ENCODE measurements at regions not wholly inside any gene's neighbourhood (a gene's known extent, or its start where the extent isn't known, plus 50 kb on each side); places are given as distances from the start of the nearest gene placed in this dataset.

DNA sequence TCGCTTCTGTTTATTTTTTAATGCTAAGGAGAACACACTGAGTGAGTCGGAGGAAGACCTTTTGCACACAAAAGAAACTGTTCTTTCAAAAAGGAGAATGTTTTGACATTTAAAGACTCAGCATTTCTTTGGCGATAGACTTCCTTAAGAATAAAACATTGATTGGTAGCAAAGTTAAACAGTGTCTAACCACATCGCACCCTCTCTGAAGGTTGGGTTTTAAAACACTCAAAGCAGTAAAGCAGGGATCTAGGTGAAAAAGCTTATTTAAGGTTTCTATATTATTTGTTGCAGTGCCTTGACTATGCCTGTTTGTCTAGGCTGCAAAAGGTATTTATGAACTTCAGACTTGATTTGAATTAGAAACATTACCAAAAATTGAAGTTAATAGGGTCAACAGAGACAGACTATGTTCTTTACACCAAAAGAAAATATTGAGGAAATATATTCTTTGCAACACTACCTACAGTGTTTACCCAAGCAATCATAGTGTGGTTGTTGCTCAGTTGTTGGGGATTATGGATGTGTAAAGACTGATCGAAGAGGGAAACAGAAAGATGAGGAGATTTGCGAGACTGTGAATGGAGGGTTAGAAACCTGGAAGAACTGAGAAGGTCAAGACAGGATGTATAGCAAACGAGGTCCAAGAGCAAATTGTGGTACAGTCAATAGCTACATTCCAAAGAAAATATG is 297.8 kb upstream of the SLC39A10 start:
- TF ChIP-seq POLR2A (IDR thresholded peaks at IDR 0.05; ENCODE audit: borderline replicate concordance, extremely low read depth, insufficient read depth, insufficient read length) (no peak), EGR1 (IDR thresholded peaks at IDR 0.05; ENCODE audit: low read depth) (no peak), EZH2phosphoT487 (IDR thresholded peaks at IDR 0.05; ENCODE audit: borderline replicate concordance) (no peak), POLR2AphosphoS5 (IDR thresholded peaks at IDR 0.05; ENCODE audit: low read depth, low read length) (no peak), SIN3A (IDR thresholded peaks at IDR 0.05; ENCODE audit: low read depth) (no peak), ZNF274 (IDR thresholded peaks at IDR 0.05; ENCODE audit: low read depth, low read length) (no peak), CEBPB (IDR thresholded peaks at IDR 0.05; ENCODE audit: low read depth) (no peak), RAD21 (IDR thresholded peaks at IDR 0.05; ENCODE audit: low read depth) (no peak)
- TF ChIP-seq, protein P1, sequence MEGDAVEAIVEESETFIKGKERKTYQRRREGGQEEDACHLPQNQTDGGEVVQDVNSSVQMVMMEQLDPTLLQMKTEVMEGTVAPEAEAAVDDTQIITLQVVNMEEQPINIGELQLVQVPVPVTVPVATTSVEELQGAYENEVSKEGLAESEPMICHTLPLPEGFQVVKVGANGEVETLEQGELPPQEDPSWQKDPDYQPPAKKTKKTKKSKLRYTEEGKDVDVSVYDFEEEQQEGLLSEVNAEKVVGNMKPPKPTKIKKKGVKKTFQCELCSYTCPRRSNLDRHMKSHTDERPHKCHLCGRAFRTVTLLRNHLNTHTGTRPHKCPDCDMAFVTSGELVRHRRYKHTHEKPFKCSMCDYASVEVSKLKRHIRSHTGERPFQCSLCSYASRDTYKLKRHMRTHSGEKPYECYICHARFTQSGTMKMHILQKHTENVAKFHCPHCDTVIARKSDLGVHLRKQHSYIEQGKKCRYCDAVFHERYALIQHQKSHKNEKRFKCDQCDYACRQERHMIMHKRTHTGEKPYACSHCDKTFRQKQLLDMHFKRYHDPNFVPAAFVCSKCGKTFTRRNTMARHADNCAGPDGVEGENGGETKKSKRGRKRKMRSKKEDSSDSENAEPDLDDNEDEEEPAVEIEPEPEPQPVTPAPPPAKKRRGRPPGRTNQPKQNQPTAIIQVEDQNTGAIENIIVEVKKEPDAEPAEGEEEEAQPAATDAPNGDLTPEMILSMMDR (IDR thresholded peaks at IDR 0.05 in 2 of 3, conservative IDR thresholded peaks at IDR 0.05 in 1 of 3; ENCODE audit: borderline replicate concordance in 1 of 3, insufficient read depth in 1 of 3, low read depth in 2 of 3, low read length in 2 of 3) = no peak
- TF ChIP-seq, protein P2, sequence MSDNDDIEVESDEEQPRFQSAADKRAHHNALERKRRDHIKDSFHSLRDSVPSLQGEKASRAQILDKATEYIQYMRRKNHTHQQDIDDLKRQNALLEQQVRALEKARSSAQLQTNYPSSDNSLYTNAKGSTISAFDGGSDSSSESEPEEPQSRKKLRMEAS (IDR thresholded peaks at IDR 0.05) = no peak
- TF ChIP-seq, protein P3, sequence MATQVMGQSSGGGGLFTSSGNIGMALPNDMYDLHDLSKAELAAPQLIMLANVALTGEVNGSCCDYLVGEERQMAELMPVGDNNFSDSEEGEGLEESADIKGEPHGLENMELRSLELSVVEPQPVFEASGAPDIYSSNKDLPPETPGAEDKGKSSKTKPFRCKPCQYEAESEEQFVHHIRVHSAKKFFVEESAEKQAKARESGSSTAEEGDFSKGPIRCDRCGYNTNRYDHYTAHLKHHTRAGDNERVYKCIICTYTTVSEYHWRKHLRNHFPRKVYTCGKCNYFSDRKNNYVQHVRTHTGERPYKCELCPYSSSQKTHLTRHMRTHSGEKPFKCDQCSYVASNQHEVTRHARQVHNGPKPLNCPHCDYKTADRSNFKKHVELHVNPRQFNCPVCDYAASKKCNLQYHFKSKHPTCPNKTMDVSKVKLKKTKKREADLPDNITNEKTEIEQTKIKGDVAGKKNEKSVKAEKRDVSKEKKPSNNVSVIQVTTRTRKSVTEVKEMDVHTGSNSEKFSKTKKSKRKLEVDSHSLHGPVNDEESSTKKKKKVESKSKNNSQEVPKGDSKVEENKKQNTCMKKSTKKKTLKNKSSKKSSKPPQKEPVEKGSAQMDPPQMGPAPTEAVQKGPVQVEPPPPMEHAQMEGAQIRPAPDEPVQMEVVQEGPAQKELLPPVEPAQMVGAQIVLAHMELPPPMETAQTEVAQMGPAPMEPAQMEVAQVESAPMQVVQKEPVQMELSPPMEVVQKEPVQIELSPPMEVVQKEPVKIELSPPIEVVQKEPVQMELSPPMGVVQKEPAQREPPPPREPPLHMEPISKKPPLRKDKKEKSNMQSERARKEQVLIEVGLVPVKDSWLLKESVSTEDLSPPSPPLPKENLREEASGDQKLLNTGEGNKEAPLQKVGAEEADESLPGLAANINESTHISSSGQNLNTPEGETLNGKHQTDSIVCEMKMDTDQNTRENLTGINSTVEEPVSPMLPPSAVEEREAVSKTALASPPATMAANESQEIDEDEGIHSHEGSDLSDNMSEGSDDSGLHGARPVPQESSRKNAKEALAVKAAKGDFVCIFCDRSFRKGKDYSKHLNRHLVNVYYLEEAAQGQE (IDR thresholded peaks at IDR 0.05; ENCODE audit: low read depth) = no peak

Data from HCT116 (cell line).